Sciatic nerve (tissue), 2 donors: ENCODE measurements at regions not wholly inside any gene's neighbourhood (a gene's known extent, or its start where the extent isn't known, plus 50 kb on each side); places are given as distances from the start of the nearest gene placed in this dataset.

Experiments used
- ATAC-seq: fragments of 200-7000 bp; cut with Tn5 transposase; one replicate; pipeline ENCODE4 v1.9.1; 2020; ENCODE audit warnings: mild to moderate bottlenecking, moderate library complexity
- DNase-seq: peaks from one replicate; pipeline ENCODE4 v3.0.0-alpha.2; 2020; ENCODE audit warnings: low spot score
- intact Hi-C: fragments of 100-400 bp; cut with DNase I; formaldehyde crosslinking; loops from one replicate; pipeline ENCODE4 v1.14.2; 2022
- donor health status: DM: no; HTN: no; CAD: no.
- donor health status: DM: no; HTN: no; CAD: no.

DNA sequence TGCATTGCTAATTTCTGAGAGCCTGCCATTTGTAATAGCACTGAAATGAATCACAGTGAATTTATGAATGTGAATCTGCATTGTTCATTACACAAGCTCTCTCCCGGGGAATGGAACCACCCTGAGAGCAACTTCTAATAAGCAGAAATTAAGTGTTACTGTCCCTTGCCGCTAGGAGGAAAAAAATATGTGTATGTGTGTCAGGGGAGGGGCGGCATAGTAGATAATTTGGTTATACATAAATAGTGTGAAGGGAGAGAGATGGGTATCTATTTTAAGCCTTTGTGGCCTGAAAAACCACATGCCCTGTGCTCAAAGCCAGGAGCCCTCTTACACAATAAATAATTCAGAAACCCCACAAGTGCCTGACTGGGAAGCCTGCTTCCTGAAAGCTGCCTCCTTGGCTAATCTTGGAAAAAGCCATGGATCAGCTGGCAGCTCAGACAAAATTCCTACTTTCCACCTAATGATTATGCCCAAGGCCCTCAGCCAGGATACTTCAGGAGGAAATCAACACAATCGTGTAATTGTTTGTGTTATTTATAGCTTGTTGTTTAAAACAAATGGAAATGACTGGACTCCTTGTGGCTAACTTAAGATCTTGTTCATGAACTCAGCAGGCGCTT lies 366.2 kb upstream of the KITLG start:
- DNase-seq (peak; percentile 53), ATAC-seq (peak; percentile 93)
- intact Hi-C loops = no loop called here

DNA sequence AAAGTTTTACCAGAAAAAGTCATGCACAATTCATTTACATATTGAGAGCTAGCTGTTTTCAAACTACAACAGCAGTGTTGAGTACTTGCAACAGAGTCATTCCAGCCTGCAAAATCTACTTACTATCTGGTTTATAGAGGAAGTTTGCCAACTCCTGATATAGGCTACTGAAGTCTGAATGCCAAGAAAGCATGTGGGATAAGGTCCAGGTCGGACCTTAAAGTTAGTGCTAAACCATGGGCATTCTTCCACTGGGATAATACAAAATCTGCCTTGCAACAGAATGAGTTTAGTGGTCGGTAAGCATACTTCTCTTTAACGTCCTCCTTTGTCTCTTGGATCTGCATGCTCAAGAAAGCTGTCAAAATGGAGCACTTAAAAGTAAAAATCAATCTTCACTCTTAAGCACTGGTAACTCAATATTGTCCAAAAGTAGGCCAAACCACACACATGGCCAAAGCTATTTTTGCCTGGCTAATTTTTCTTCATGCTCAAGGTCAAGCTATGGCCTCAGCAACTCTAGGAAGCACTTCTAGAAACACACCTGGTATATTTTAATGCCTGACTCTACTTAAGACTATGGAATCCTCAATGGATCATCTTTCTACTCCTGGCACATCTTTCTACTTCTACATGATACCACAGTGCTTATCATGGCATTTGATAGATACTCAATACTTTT lies 364.9 kb upstream of the KITLG start:
- ATAC-seq = no peak
- no peak for DNase-seq
- intact Hi-C loops = no loop called here

DNA sequence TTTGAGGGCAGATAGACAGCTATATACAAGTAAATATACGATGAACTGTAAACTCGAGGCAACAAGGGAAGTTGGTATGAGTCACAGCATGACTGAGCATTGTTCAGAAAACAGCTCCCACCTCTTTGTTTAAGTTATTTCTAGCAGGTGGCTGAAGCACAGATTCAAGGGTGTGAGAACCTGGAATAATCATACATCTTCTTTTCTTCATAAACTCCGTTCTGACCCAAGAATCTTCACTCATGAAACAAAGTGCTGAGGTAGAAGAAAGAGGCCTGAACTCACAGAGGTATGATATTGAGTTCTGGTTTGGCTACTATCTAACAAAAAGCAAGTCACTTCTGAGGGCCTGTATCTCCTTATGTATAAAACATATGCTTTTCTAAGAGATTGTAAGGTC lies 364.1 kb upstream of the KITLG start:
- intact Hi-C loops = no loop called here
- DNase-seq = no peak
- no peak for ATAC-seq

DNA sequence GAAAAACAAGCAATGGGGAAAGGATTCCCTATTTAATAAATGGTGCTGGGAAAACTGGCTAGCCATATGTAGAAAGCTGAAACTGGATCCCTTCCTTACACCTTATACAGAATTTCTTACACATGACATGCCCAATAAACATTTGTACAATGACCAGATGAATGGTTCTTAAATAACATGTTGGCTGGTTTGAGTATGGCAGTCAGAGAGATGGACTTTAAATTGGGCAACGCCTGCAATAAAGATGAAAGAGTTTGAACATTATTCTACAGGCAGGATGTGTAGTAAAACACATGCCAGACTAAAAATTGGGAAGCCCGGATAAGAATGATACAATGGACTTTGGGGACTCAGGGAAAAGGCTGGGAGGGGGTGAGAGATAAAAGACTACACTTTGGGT lies 360.6 kb upstream of the KITLG start:
- DNase-seq (no peak), ATAC-seq (no peak)
- intact Hi-C loops = no loop called here

DNA sequence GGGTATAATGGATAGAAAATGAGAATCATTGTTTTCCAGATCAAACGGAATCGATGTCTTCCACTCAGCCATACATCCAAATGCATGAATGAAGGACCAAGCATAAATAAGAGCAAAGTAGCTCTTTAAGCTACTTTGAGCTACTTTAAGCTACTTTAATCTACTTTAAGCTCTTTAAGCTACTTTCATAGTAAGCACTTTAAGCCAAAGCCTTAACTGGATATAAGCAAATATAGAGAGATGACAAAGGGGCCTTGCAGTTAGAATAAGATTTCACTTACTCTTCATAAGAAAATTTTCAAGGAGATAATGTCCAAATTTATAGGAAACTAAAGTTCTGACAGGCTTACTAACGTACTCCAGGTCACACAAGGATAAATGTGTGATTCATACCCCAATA lies 355.6 kb upstream of the KITLG start:
- ATAC-seq (no peak), DNase-seq (no peak)
- intact Hi-C loops = no loop called here

DNA sequence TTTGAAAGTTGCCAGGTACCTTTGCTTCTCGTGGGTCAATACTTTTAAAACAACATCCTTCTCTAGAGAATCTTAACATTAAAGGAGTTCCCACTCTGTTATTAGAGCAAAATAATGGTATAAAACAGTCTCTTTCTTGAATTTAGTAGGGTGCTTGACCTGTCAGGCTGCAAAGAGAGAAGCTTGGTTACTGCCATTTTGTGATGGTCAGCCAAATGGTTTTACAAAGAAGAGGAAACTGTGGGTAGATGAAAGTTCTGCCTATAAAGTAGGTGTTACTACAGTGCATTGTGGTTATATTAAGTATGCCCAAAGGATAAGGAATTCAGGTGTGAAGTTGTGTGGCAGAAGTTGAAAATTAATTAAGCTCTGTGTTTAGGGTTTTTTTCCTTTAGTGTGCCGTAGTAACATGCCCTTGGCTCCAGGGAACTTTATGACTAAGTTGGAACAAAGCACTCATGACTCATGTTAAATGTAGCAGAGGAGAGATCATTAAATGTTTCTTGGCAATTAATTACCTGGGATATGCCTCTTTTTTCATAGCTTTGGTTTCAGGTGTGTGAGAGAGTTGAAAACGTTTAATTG lies 354.0 kb upstream of the KITLG start:
- ATAC-seq (no peak), DNase-seq (no peak)
- intact Hi-C loops = no loop called here

DNA sequence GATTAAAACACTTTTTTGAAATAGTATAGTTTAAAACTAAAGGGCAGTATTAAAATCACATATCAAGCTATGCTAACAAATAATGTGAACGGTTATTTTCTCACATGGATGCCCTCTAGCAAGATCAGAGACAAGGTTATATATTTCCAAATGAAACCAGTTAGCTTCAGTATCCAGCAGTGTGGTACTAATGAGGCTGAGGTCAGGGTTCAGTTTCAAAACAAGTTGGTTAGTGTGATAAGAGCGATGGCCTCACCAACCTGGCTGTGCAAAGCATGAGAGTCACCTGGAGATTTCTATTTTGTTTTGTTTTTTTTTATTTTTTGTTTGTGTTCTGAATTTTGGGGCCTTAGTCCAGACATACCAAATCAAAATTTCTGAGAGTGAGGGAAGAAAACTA lies 352.2 kb upstream of the KITLG start:
- intact Hi-C loops = no loop called here
- DNase-seq = no peak
- no peak for ATAC-seq

DNA sequence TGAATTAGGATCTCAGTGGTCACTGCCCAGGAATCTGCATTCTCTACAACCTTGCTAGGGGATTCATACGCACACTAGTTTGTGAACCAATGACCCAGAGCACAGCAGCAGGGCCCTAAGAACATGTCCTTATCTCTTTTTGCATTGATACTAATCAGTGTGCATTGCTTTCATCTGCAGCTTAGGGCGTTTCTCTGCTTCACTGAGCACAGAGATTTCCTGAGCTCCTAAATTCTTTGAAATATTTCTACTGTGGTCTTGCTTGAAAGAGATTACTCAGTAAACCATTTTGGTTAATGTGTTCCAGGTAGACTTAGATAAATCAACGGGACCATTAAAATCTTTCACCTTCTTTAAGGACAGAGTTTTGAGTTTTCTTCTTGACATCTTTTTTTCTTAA lies 351.3 kb upstream of the KITLG start:
- no peak for DNase-seq
- intact Hi-C loops = no loop called here
- no peak for ATAC-seq

DNA sequence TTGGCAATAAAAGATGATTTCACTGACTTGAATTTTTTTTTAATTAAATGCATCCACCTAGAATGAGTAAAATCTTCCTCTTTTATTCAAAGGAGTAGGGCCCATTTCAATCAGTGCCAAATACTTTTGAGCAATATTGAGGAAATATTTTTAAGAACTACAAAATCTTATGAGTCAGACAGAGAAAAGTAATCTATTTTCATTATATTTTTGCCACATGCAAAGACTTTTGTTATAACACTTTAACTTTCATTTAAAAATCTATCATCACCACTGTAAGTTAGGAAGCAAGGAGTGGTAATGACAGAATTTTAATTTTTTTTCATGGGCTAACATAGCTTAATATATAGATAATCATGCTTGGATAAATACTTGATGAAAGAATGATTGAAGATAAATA lies 345.2 kb upstream of the KITLG start:
- ATAC-seq (no peak), DNase-seq (no peak)
- intact Hi-C loops = no loop called here

DNA sequence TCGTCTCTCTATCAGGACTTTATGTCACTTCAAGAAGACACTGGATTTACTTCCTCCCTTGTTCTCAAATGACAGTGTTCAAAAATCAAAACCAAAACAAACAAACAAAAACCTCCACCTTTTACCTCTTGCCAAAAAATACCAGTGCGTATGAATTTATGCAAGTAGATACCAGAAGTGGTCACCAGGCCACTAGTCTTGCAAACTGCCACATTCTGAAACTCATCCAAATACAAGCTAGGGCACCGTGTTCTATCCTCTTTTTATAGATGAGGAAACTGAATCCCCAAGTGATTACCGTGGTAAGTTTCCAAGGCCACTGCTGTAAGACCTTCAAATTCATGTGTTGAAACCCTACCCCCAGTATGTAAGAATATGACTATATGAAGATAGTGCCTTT lies 343.9 kb upstream of the KITLG start:
- intact Hi-C loops = no loop called here
- DNase-seq = no peak
- no peak for ATAC-seq

DNA sequence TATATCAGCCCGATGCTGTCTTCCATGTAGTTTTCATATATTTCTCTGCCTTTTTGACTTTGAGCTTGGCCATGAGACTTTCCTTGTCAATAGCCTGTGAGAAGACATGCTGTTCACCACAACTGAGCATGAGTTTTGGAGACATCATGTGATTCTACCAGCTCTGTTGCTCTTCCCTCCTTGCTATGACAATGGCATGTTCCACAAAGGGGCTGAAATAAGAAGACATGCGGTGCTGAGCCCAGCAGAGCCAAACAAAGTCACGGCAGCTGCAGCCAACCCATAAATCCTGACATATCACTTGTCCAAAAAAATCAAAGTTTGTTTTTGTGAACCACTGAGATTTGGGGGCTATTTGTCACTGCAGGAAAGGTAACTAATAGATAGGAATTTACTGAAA lies 343.4 kb upstream of the KITLG start:
- ATAC-seq (no peak), DNase-seq (no peak)
- intact Hi-C loops = no loop called here

DNA sequence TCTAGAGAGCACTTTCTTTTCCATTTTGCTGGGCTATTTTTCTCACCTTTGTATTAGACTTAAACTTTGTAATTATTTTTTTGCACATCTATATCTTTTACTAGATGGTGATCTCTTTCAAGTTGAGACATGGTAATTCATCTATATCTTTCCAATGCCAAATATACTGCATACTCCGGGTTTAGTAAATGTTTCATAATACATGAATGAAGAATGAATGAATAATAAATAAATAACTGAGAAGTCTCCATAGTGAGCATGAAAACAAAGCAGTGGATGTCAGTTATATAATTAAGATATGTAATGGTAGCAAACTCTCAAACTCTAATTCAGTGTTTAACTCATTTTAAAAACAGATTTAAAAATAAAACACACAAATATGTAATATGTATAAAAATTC lies 342.5 kb upstream of the KITLG start:
- DNase-seq = no peak
- intact Hi-C loops = no loop called here
- no peak for ATAC-seq

DNA sequence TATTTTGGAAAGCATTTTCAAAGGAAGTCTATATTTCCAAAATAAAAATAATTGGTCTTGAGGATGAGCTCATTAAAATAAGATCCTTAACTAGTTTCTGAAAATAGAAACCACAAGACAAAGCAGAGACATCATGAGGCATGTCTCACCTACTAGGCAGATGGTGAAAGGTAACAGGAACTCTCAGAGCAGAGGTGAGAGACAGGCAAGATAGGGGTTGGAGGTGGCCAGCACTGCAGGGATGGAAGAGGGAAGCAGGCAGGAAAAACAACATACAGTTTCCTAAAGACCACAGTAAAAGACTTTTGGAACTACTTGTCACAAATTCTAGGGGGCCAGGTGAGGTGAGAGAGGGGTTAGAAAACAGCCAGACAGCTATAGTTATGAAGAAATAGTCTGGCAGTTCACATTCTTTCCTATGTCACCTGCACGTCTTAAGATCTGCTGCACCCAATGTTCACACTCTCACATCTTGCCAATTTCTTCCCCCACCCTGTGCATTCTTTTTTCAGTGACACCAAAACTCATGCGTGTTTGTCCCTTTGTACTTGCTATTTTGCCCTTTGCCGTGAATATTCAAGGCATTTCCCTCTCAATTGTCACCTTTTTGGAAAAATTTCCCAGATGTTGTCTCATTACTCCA lies 341.7 kb upstream of the KITLG start:
- no peak for ATAC-seq
- intact Hi-C loops = no loop called here
- DNase-seq = no peak

DNA sequence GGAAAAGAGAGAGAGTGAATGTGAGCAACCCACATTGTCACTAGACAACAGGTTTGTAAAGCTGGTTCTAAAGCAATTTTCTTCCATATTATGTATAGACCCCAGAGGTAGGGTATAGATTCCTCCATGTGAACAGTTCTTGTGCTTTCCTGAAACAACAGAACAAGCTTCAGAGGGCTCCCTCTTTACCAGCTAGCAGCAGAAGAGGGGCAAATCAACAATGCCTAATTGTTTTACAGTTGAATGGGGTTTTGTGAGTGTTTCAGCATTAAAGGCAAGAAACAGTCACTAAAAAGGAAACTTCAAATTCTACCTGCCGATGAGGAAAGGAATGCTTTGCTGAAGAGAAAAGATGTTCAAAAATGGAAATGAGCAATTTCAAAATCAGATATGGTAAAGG lies 341.2 kb upstream of the KITLG start:
- DNase-seq = no peak
- intact Hi-C loops = no loop called here
- no peak for ATAC-seq

DNA sequence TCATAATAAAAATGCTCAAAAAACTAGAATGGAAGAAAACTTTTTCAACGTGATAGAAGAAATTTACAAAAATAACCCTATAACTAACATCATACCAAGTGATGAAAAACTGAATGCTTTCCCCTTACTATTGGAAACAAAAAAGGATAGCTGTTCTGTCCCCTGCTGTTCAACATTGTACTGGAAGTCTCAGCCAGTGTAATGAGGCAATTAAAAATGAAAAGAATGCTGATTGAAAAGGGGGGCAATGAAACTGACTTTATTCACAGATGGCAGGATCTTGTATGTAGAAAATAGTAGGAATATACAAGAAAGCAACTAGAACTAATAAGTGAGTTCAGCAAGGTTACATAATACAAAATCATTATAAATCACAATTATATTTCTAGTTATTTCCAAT lies 337.9 kb upstream of the KITLG start:
- intact Hi-C loops = no loop called here
- ATAC-seq = no peak
- DNase-seq = no peak

DNA sequence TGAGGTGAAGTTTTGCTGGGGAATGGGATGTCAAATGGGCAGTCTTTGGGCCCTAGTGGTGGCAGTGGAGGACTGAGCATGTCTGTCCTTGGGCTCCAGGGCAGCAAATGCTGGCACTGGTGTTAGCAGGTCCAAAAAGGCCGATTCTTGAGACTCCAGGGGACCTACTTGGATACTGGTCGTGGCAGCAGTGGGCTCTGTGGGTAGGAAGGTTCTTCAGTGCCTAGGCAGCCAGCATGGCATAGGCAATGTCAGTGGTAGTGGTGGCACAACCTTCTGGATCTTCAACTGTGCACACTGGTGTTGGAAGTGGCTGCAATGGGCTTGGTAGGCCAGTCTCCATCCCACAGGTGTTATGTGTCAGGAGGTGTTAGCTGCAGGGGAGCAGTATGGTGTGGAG lies 334.7 kb upstream of the KITLG start:
- DNase-seq = no peak
- no peak for ATAC-seq

DNA sequence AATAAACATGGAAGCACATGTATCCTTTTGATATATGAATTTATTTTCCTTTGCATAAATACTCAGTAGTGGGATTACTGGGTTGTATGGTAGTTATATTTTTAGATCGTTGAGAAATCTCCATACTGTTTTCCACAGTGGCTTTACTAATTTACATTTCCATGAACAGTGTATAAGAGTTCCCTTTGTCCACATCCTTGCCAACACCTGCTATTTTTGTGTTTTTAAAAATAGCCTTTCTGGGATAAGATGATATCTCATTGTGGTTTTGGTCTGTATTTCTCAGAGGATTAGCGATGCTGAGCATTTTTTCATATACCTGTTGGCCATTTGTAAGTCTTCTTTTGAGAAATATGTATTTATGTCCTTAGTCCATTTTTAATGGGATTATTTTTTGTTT lies 329.2 kb upstream of the KITLG start:
- intact Hi-C loops = no loop called here
- ATAC-seq = no peak

More for the DNA sequence above, 334.7 kb upstream of the KITLG start:
- intact Hi-C loops = no loop called here

DNA sequence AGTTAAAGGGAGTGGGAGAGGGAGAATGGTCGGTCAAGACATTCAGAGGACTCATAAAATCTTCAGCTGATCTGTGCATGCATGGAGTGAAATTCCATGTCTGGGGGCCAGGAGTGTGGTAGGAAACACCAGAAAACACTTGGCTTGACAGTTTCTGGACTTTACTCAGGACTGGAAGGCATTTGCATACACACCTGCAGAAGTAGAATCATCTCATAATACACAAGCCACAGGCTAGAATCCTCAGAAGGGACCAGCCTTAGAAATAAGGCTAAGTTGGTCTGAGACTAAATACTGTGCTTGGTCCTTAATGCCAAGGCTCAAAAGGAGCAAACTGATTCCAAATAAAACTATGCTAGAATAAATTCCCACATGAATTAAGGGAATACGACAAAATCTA lies 328.1 kb upstream of the KITLG start:
- intact Hi-C loops = no loop called here
- DNase-seq = no peak
- ATAC-seq = no peak

More for the DNA sequence above, 329.2 kb upstream of the KITLG start:
- DNase-seq = no peak

DNA sequence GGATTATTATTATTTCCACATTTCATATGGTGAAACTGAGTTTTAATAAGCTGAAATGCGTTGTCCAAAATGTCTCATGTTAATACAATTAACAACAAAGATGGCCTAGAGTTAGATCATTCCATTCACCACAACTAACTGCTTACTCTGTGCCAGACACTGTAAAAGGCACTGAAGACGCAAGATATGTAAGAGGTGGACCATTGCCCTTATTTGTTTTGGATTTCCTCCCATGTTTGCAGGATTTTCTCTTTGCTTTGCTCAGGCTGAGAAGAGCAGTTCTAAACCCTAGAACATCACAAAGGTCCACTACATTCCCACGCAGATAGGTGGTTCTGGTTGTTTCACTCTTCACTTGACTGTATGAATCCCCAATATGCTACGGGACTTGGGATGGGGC lies 324.4 kb upstream of the KITLG start:
- ATAC-seq = no peak
- intact Hi-C loops = no loop called here
- DNase-seq = no peak

DNA sequence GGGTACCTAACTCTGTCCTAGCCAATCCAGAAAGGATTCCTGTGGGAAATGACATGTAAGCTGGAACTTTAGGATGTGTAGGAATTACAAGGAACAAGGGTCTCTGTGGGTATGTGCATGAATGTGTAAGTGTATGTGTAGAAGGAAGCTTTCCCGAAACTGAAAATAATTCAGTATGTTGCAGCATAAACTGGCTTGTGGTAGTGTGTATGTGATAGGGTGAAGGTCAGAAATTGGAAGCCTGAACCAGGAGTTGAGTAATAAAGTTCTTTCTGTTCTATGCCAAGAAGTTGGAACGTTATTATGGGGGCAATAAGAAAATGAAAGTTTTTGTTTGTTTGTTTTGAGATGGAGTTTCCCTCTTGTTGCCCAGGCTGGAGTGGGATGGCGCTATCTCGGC lies 323.1 kb upstream of the KITLG start:
- intact Hi-C loops = no loop called here
- ATAC-seq (no peak), DNase-seq (no peak)
